Breast epithelium (tissue), 4 donors: ENCODE measurements at regions not wholly inside any gene's neighbourhood (a gene's known extent, or its start where the extent isn't known, plus 50 kb on each side); places are given as distances from the start of the nearest gene placed in this dataset.

Experiments used
- DNase-seq, 2 donors: peaks; one replicate each; pipeline ENCODE4 v3.0.0-alpha.2; 2019; ENCODE audit warnings: low spot score in 2 of 2
- H3K27ac ChIP-seq, 2 donors: fragments of 200-600 bp; sonication (generic) in 1 of 2; one replicate each; pipeline ENCODE4 v1.5.1; 2016 to 2019; ENCODE audit warnings: mild to moderate bottlenecking in 1 of 2
- H3K27me3 ChIP-seq, 2 donors: fragments of 200-600 bp; sonication (generic) in 1 of 2; one replicate each; pipeline versions ENCODE4 v1.5.1 to v1.6.0; 2017 to 2019; ENCODE audit warnings: control low read depth in 1 of 2, mild to moderate bottlenecking in 1 of 2
- H3K36me3 ChIP-seq: fragments of 200-600 bp; one replicate; pipeline ENCODE4 v1.5.1; 2019
- H3K4me1 ChIP-seq, 2 donors: fragments of 200-600 bp; sonication (generic); one replicate each; pipeline ENCODE4 v1.5.1; 2016 to 2019; ENCODE audit warnings: control low read depth in 1 of 2
- H3K4me3 ChIP-seq, 3 donors: fragments of 200-600 bp; sonication (generic); 1 replicate in 2 of 3; 2 replicates in 1 of 3; pipeline ENCODE4 v1.5.1; 2016 to 2019; ENCODE audit warnings: mild to moderate bottlenecking in 3 of 3, moderate library complexity in 2 of 3
- H3K9me3 ChIP-seq, 2 donors: fragments of 200-600 bp; sonication (generic) in 1 of 2; one replicate each; pipeline ENCODE4 v1.5.1; 2016 to 2019; ENCODE audit warnings: control low read depth in 1 of 2
- POLR2A ChIP-seq: fragments of 450-650 bp; IDR thresholded peaks from one replicate; pipeline ENCODE4 v1.6.1; 2016; ENCODE audit warnings: antibody characterized with exemption, mild to moderate bottlenecking, moderate library complexity
- POLR2AphosphoS5 ChIP-seq, 3 donors: sonication (generic); formaldehyde crosslinking; IDR thresholded peaks; one replicate each; pipeline ENCODE4 v1.6.1; 2017; ENCODE audit warnings: antibody characterized with exemption in 3 of 3
- intact Hi-C: fragments of 100-400 bp; cut with DNase I; formaldehyde crosslinking; loops from one replicate; pipeline ENCODE4 v1.15.1; 2023; ENCODE audit warnings: low total_unique reads
- TF ChIP-seq, protein P1 (sequence below), 3 donors: fragments of 450-650 bp; IDR thresholded peaks; one replicate each; pipeline ENCODE4 v1.5.1; 2016 to 2017; ENCODE audit warnings: antibody characterized with exemption in 3 of 3, mild to moderate bottlenecking in 3 of 3, moderate library complexity in 3 of 3

DNA sequence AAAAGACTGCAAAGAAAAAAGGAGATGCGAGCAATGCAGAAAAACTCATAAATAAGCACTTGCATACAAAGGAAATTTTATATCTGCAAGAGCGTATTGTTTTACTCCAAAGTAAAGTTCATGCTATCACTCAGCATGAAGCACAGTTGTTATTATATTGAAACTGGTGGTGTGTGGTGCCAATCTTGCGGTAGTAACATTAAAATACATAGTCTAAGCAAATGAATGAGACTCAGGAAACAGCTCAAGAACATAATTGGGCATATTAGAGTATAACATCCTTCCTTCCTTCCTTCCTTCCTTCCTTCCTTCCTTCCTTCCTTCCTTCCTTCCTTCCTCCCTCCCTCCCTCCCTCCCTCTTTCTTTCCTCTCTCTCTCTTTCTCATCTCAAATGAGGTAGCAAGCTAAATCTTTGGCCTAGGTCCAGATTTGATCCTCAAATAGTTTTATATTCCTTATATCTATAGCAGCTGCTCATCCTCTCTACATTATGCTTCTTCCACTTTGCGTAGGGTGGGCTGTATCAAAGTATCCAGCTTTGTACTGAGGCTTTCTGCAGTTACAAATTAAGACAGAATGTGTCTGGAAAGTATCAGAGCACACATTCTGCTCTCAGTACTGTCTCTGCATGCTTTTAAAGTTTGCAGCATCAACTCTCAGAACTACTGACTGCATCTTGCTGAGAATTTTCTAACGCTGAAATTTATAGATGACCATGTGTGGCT is 718.3 kb downstream of the RERGL start:
- H3K27me3 ChIP-seq, result no peaks in the 10 kb centered on the region
- no peak overlapping the region for H3K4me3 ChIP-seq
- no peak overlapping the region for H3K27ac ChIP-seq
- H3K4me1 ChIP-seq, result no peaks in the 10 kb centered on the region
- no peaks in the 10 kb centered on the region for H3K9me3 ChIP-seq
- TF ChIP-seq, protein P1, sequence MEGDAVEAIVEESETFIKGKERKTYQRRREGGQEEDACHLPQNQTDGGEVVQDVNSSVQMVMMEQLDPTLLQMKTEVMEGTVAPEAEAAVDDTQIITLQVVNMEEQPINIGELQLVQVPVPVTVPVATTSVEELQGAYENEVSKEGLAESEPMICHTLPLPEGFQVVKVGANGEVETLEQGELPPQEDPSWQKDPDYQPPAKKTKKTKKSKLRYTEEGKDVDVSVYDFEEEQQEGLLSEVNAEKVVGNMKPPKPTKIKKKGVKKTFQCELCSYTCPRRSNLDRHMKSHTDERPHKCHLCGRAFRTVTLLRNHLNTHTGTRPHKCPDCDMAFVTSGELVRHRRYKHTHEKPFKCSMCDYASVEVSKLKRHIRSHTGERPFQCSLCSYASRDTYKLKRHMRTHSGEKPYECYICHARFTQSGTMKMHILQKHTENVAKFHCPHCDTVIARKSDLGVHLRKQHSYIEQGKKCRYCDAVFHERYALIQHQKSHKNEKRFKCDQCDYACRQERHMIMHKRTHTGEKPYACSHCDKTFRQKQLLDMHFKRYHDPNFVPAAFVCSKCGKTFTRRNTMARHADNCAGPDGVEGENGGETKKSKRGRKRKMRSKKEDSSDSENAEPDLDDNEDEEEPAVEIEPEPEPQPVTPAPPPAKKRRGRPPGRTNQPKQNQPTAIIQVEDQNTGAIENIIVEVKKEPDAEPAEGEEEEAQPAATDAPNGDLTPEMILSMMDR (IDR thresholded peaks at IDR 0.05), result no peak
- TF ChIP-seq POLR2AphosphoS5 (IDR thresholded peaks at IDR 0.05) (no peak), POLR2A (no peak)
- no peak for DNase-seq
- H3K36me3 ChIP-seq, result no peaks in the 10 kb centered on the region
- intact Hi-C loops, result loop anchor here (10.0 kb wide), 1 partner anchor 373 kb away; no protein-coding TSS in a partner anchor

DNA sequence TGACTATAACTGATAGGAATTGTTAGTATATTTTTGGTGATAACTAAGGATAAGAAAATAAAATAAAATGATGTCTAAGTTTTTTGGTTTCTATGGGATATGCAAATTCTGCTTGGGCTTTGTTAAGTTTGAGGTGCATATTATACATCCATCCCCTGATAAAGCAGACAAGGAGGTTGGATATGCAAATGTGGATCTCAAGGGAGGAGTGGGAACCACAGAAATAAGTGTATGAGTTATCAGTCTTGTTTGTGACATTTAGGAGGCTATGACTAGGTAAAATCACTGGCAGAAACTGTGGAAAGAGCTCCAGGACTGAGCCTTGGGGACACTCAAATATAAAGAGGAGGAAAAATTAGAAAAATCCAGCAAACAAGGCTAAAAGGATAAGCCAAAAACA is 719.4 kb downstream of the RERGL start:
- no peaks in the 10 kb centered on the region for H3K4me1 ChIP-seq
- TF ChIP-seq, protein P1 (IDR thresholded peaks at IDR 0.05), result no peak
- TF ChIP-seq POLR2A (no peak), POLR2AphosphoS5 (IDR thresholded peaks at IDR 0.05) (no peak)
- no peak for DNase-seq
- intact Hi-C loops, result loop anchor here (10.0 kb wide), 1 partner anchor 374 kb away; no protein-coding TSS in a partner anchor
- H3K27ac ChIP-seq, result no peak overlapping the region
- no peaks in the 10 kb centered on the region for H3K36me3 ChIP-seq
- no peaks in the 10 kb centered on the region for H3K27me3 ChIP-seq
- H3K4me3 ChIP-seq, result no peak overlapping the region
- H3K9me3 ChIP-seq, result no peaks in the 10 kb centered on the region

GRCh38 chr12:17369556-17369955 is 720.4 kb downstream of the RERGL start:
- DNase-seq, result no peak
- Histone ChIP-seq H3K4me3 (no peak overlapping the region), H3K27me3 (no peaks in the 10 kb centered on the region), H3K36me3 (no peaks in the 10 kb centered on the region), H3K9me3 (no peaks in the 10 kb centered on the region), H3K27ac (no peak overlapping the region), H3K4me1 (no peaks in the 10 kb centered on the region)
- intact Hi-C loops, result no loop called here
- TF ChIP-seq POLR2A, result no peak
- TF ChIP-seq POLR2AphosphoS5 (IDR thresholded peaks at IDR 0.05), result no peak
- TF ChIP-seq, protein P1 (IDR thresholded peaks at IDR 0.05), result no peak

GRCh38 chr12:17361224-17361623 is 728.8 kb downstream of the RERGL start:
- no peak for DNase-seq
- no peak for TF ChIP-seq POLR2A
- TF ChIP-seq POLR2AphosphoS5 (IDR thresholded peaks at IDR 0.05), result no peak
- TF ChIP-seq, protein P1 (IDR thresholded peaks at IDR 0.05), result no peak
- intact Hi-C loops, result no loop called here
- H3K36me3 ChIP-seq, result no peaks in the 10 kb centered on the region
- no peak overlapping the region for H3K27ac ChIP-seq
- no peak overlapping the region for H3K4me3 ChIP-seq
- H3K4me1 ChIP-seq, result no peaks in the 10 kb centered on the region
- H3K9me3 ChIP-seq, result no peaks in the 10 kb centered on the region
- H3K27me3 ChIP-seq, result no peaks in the 10 kb centered on the region

- intact Hi-C loops, result no loop called here
- Histone ChIP-seq H3K27me3 (no peaks in the 10 kb centered on the region), H3K27ac (no peak overlapping the region), H3K36me3 (no peaks in the 10 kb centered on the region), H3K4me1 (no peaks in the 10 kb centered on the region), H3K4me3 (no peak overlapping the region), H3K9me3 (no peaks in the 10 kb centered on the region)
- no peak for TF ChIP-seq POLR2A
- TF ChIP-seq POLR2AphosphoS5 (IDR thresholded peaks at IDR 0.05), result no peak
- TF ChIP-seq, protein P1 (IDR thresholded peaks at IDR 0.05), result no peak
- DNase-seq, result no peak
Measured at GRCh38 chr12:17358835-17359234, 731.2 kb downstream of the RERGL start.
